H1 (cell line): ENCODE measurements at regions not wholly inside any gene's neighbourhood (a gene's known extent, or its start where the extent isn't known, plus 50 kb on each side); places are given as distances from the start of the nearest gene placed in this dataset.

ENCODE experiments used
- CTCF ChIP-seq, 3 experiments: IDR thresholded peaks; 1 replicate in 2 of 3; 2 replicates in 1 of 3; pipeline versions ENCODE4 v1.5.1 to v1.6.1; 2011; ENCODE audit warnings: low read length in 3 of 3, mild to moderate bottlenecking in 3 of 3, inconsistent platforms in 2 of 3, low read depth in 1 of 3, moderate library complexity in 1 of 3; ENCODE audit not compliant: insufficient read depth in 1 of 3; ENCODE audit errors: control extremely low read depth in 1 of 3
- EP300 ChIP-seq, 2 experiments: IDR thresholded peaks; 1 replicate in 1 of 2; 2 replicates in 1 of 2; pipeline ENCODE4 v1.6.1; 2011 to 2012; ENCODE audit warnings: low read depth in 2 of 2, low read length in 2 of 2, mild to moderate bottlenecking in 2 of 2, borderline replicate concordance in 1 of 2, inconsistent platforms in 1 of 2, moderate library complexity in 1 of 2
- EZH2 ChIP-seq: fragments of 200-600 bp; sonication (generic); IDR thresholded peaks from 2 replicates; pipeline ENCODE4 v1.7.1; 2012; ENCODE audit warnings: low read depth, mild to moderate bottlenecking, moderate library complexity, low read length, inconsistent platforms; ENCODE audit not compliant: severe bottlenecking
- GTF2F1 ChIP-seq: IDR thresholded peaks from 2 replicates; pipeline ENCODE4 v1.6.1; 2012; ENCODE audit warnings: low read depth, low read length, improper control_type of control experiment, borderline replicate concordance
- HDAC2 ChIP-seq, 2 experiments: fragments of 300-600 bp in 1 of 2; sonication (generic) in 1 of 2; IDR thresholded peaks; 2 replicates each; pipeline ENCODE4 v1.6.1; 2011 to 2012; ENCODE audit warnings: low read depth in 2 of 2, low read length in 2 of 2, mild to moderate bottlenecking in 2 of 2, moderate library complexity in 2 of 2, borderline replicate concordance in 1 of 2, inconsistent platforms in 1 of 2
- NANOG ChIP-seq: IDR thresholded peaks from 2 replicates; pipeline ENCODE4 v1.6.1; 2011; ENCODE audit warnings: low read length, low read depth, mild to moderate bottlenecking, inconsistent platforms; ENCODE audit not compliant: insufficient read depth, poor library complexity, severe bottlenecking
- POLR2A ChIP-seq, 2 experiments: IDR thresholded peaks; 1 replicate in 1 of 2; 2 replicates in 1 of 2; pipeline ENCODE4 v1.6.1; 2011; ENCODE audit warnings: low read depth in 2 of 2, low read length in 2 of 2, mild to moderate bottlenecking in 2 of 2; ENCODE audit errors: control extremely low read depth in 1 of 2
- TAF1 ChIP-seq: IDR thresholded peaks from 2 replicates; pipeline ENCODE4 v1.6.1; 2011; ENCODE audit warnings: mild to moderate bottlenecking, low read depth, low read length
- USF2 ChIP-seq: IDR thresholded peaks from 2 replicates; pipeline ENCODE4 v1.6.1; 2011; ENCODE audit warnings: low read length, improper control_type of control experiment
- YY1 ChIP-seq: IDR thresholded peaks from 2 replicates; pipeline ENCODE4 v1.6.1; 2011; ENCODE audit warnings: low read depth, mild to moderate bottlenecking, low read length
- TF ChIP-seq, protein P1 (sequence below): IDR thresholded peaks from 2 replicates; pipeline ENCODE4 v1.6.1; 2012; ENCODE audit warnings: inconsistent platforms

GRCh38 chr5:36363744-36364143, 62.0 kb upstream of the RANBP3L start:
- TF ChIP-seq GTF2F1 (no peak), HDAC2 (IDR thresholded peaks at IDR 0.05; ENCODE audit: borderline replicate concordance in 1 of 2, low read depth in 2 of 2, low read length in 2 of 2) (no peak), CTCF (IDR thresholded peaks at IDR 0.05; ENCODE audit: control extremely low read depth in 1 of 3, insufficient read depth in 1 of 3, low read depth in 1 of 3, low read length in 3 of 3) (no peak), TAF1 (no peak), NANOG (no peak), USF2 (no peak), EP300 (IDR thresholded peaks at IDR 0.05; ENCODE audit: borderline replicate concordance in 1 of 2, low read depth in 2 of 2, low read length in 2 of 2) (no peak), POLR2A (IDR thresholded peaks at IDR 0.05; ENCODE audit: control extremely low read depth in 1 of 2, low read depth in 2 of 2, low read length in 2 of 2) (no peak), YY1 (no peak), EZH2 (no peak)
- TF ChIP-seq, protein P1, sequence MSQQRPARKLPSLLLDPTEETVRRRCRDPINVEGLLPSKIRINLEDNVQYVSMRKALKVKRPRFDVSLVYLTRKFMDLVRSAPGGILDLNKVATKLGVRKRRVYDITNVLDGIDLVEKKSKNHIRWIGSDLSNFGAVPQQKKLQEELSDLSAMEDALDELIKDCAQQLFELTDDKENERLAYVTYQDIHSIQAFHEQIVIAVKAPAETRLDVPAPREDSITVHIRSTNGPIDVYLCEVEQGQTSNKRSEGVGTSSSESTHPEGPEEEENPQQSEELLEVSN: no peak
